ENCODE measurements at regions not wholly inside any gene's neighbourhood (a gene's known extent, or its start where the extent isn't known, plus 50 kb on each side); places are given as distances from the start of the nearest gene placed in this dataset.

- TF ChIP-seq GATA2 (IDR thresholded peaks at IDR 0.05; ENCODE audit: low read depth, low read length) (no peak), GATA3 (IDR thresholded peaks at IDR 0.05; ENCODE audit: low read depth, low read length) (no peak)
These were observed 167.9 kb upstream of the GLRA1 start for GRCh38 chr5:152092580-152092979.

GRCh38 chr5:152089644-152090043 is 165.0 kb upstream of the GLRA1 start:
- TF ChIP-seq GATA3 (IDR thresholded peaks at IDR 0.05; ENCODE audit: low read depth, low read length), result no peak
- TF ChIP-seq GATA2 (IDR thresholded peaks at IDR 0.05; ENCODE audit: low read depth, low read length), result no peak

- TF ChIP-seq GATA2 (IDR thresholded peaks at IDR 0.05; ENCODE audit: low read depth, low read length), result no peak
- no peak for TF ChIP-seq GATA3 (IDR thresholded peaks at IDR 0.05; ENCODE audit: low read depth, low read length)
These were observed 162.0 kb upstream of the GLRA1 start for GRCh38 chr5:152086668-152087067.

GRCh38 chr5:152084476-152084875 is 159.8 kb upstream of the GLRA1 start:
- TF ChIP-seq GATA2 (IDR thresholded peaks at IDR 0.05; ENCODE audit: low read depth, low read length), result no peak

- TF ChIP-seq GATA2 (IDR thresholded peaks at IDR 0.05; ENCODE audit: low read depth, low read length) (no peak), GATA3 (IDR thresholded peaks at IDR 0.05; ENCODE audit: low read depth, low read length) (no peak)
These were observed 158.6 kb upstream of the GLRA1 start for GRCh38 chr5:152083231-152083630.

- TF ChIP-seq GATA3 (IDR thresholded peaks at IDR 0.05; ENCODE audit: low read depth, low read length), result no peak
- no peak for TF ChIP-seq GATA2 (IDR thresholded peaks at IDR 0.05; ENCODE audit: low read depth, low read length)
These were observed 147.4 kb upstream of the GLRA1 start for GRCh38 chr5:152072091-152072490.

GRCh38 chr5:152070591-152070990 is 145.9 kb upstream of the GLRA1 start:
- TF ChIP-seq GATA2 (IDR thresholded peaks at IDR 0.05; ENCODE audit: low read depth, low read length) (no peak), GATA3 (IDR thresholded peaks at IDR 0.05; ENCODE audit: low read depth, low read length) (no peak)

- no peak for TF ChIP-seq GATA3 (IDR thresholded peaks at IDR 0.05; ENCODE audit: low read depth, low read length)
- TF ChIP-seq GATA2 (IDR thresholded peaks at IDR 0.05; ENCODE audit: low read depth, low read length), result no peak
These were observed 142.1 kb upstream of the GLRA1 start for GRCh38 chr5:152066784-152067183.

GRCh38 chr5:152063004-152063403 is 138.4 kb upstream of the GLRA1 start:
- TF ChIP-seq GATA2 (IDR thresholded peaks at IDR 0.05; ENCODE audit: low read depth, low read length), result no peak
- TF ChIP-seq GATA3 (IDR thresholded peaks at IDR 0.05; ENCODE audit: low read depth, low read length), result no peak

- TF ChIP-seq GATA2 (IDR thresholded peaks at IDR 0.05; ENCODE audit: low read depth, low read length) (no peak), GATA3 (IDR thresholded peaks at IDR 0.05; ENCODE audit: low read depth, low read length) (no peak)
These were observed 136.4 kb upstream of the GLRA1 start for GRCh38 chr5:152061095-152061494.

GRCh38 chr5:152058267-152058666 is 133.6 kb upstream of the GLRA1 start:
- TF ChIP-seq GATA3 (IDR thresholded peaks at IDR 0.05; ENCODE audit: low read depth, low read length) (no peak), GATA2 (IDR thresholded peaks at IDR 0.05; ENCODE audit: low read depth, low read length) (no peak)

GRCh38 chr5:152056931-152057330 is 132.3 kb upstream of the GLRA1 start:
- no peak for TF ChIP-seq GATA3 (IDR thresholded peaks at IDR 0.05; ENCODE audit: low read depth, low read length)
- no peak for TF ChIP-seq GATA2 (IDR thresholded peaks at IDR 0.05; ENCODE audit: low read depth, low read length)

- no peak for TF ChIP-seq GATA3 (IDR thresholded peaks at IDR 0.05; ENCODE audit: low read depth, low read length)
- no peak for TF ChIP-seq GATA2 (IDR thresholded peaks at IDR 0.05; ENCODE audit: low read depth, low read length)
These were observed 127.8 kb upstream of the GLRA1 start for GRCh38 chr5:152052470-152052869.

- no peak for TF ChIP-seq GATA2 (IDR thresholded peaks at IDR 0.05; ENCODE audit: low read depth, low read length)
- TF ChIP-seq GATA3 (IDR thresholded peaks at IDR 0.05; ENCODE audit: low read depth, low read length), result no peak
These were observed 127.1 kb upstream of the GLRA1 start for GRCh38 chr5:152051499-152052454.

- TF ChIP-seq GATA2 (IDR thresholded peaks at IDR 0.05; ENCODE audit: low read depth, low read length), result no peak
- TF ChIP-seq GATA3 (IDR thresholded peaks at IDR 0.05; ENCODE audit: low read depth, low read length), result no peak
These were observed 121.7 kb upstream of the GLRA1 start for GRCh38 chr5:152046361-152046760.

Data from SH-SY5Y (cell line).